Smooth muscle cell (in vitro differentiated cells): ENCODE measurements at regions not wholly inside any gene's neighbourhood (a gene's known extent, or its start where the extent isn't known, plus 50 kb on each side); places are given as distances from the start of the nearest gene placed in this dataset.

Experiments
- DNase-seq: peaks from one replicate; lab custom pipeline; 2025; ENCODE audit not compliant: unreplicated experiment; lab: John Stamatoyannopoulos, UW
- H2AFZ ChIP-seq: fragments of 200-600 bp; sonication (generic); 2 replicates; pipeline ENCODE4 v1.6.0; 2016; ENCODE audit warnings: antibody characterized with exemption, low read depth, mild to moderate bottlenecking
- H3F3A ChIP-seq: fragments of 200-600 bp; sonication (generic); 2 replicates; pipeline ENCODE4 v1.6.0; 2017; ENCODE audit warnings: antibody characterized with exemption, low read depth
- H3K27ac ChIP-seq: fragments of 200-600 bp; sonication (generic); 2 replicates; pipeline ENCODE4 v1.5.1; 2016; ENCODE audit warnings: low read depth, mild to moderate bottlenecking
- H3K27me3 ChIP-seq: fragments of 200-600 bp; sonication (generic); 2 replicates; pipeline ENCODE4 v1.6.1; 2016; ENCODE audit warnings: low read depth, mild to moderate bottlenecking
- H3K36me3 ChIP-seq: fragments of 200-600 bp; sonication (generic); 2 replicates; pipeline ENCODE4 v1.5.1; 2016; ENCODE audit warnings: low read depth
- H3K4me1 ChIP-seq: fragments of 200-600 bp; sonication (generic); 2 replicates; pipeline ENCODE4 v1.5.1; 2016; ENCODE audit warnings: low read depth
- H3K4me2 ChIP-seq: fragments of 200-600 bp; sonication (generic); 2 replicates; pipeline ENCODE4 v1.6.0; 2016; ENCODE audit warnings: mild to moderate bottlenecking
- H3K4me3 ChIP-seq: fragments of 200-600 bp; sonication (generic); 2 replicates; pipeline ENCODE4 v1.5.1; 2016; ENCODE audit warnings: mild to moderate bottlenecking
- H3K79me2 ChIP-seq: fragments of 200-600 bp; sonication (generic); 2 replicates; pipeline ENCODE4 v1.6.0; 2016; ENCODE audit warnings: low read depth, mild to moderate bottlenecking
- H3K9ac ChIP-seq: fragments of 200-600 bp; sonication (generic); 2 replicates; pipeline ENCODE4 v1.6.0; 2016; ENCODE audit warnings: low read depth
- H3K9me3 ChIP-seq: fragments of 200-600 bp; sonication (generic); replicated peaks from 2 replicates; pipeline ENCODE4 v1.5.1; 2016; ENCODE audit warnings: low read depth
- H4K20me1 ChIP-seq: fragments of 200-600 bp; sonication (generic); 2 replicates; pipeline ENCODE4 v1.6.0; 2016; ENCODE audit warnings: low read depth
- WGBS: methylation state at CpG from one replicate; pipeline ENCODE4 v1.1.7; 2016; ENCODE audit warnings: low lambda C conversion rate; 5-methylcytosine and 5-hydroxymethylcytosine counted together
- TF ChIP-seq, protein P1 (sequence below): fragments of 200-600 bp; sonication (generic); IDR thresholded peaks from 2 replicates; pipeline ENCODE4 v1.5.1; 2017; ENCODE audit warnings: borderline replicate concordance, mild to moderate bottlenecking, antibody characterized with exemption; ENCODE audit not compliant: insufficient read depth, poor library complexity, severe bottlenecking

- Histone ChIP-seq H3K27me3 (no peaks in the 10 kb centered on the region), H3K4me3 (no peak overlapping the region), H3K4me2 (peak overlapping the region; percentile 54), H3K27ac (peak overlapping the region; percentile 94), H3K4me1 (peaks cover 9% of the 10 kb centered on the region), H3K36me3 (no peaks in the 10 kb centered on the region), H3K79me2 (no peaks in the 10 kb centered on the region), H3K9ac (peak overlapping the region; percentile 23), H2AFZ (peak overlapping the region; percentile 20), H3K9me3 (no peaks in the 10 kb centered on the region), H3F3A (peaks cover 19% of the 10 kb centered on the region), H4K20me1 (no peaks in the 10 kb centered on the region)
- DNase-seq: no peak
- TF ChIP-seq, protein P1, sequence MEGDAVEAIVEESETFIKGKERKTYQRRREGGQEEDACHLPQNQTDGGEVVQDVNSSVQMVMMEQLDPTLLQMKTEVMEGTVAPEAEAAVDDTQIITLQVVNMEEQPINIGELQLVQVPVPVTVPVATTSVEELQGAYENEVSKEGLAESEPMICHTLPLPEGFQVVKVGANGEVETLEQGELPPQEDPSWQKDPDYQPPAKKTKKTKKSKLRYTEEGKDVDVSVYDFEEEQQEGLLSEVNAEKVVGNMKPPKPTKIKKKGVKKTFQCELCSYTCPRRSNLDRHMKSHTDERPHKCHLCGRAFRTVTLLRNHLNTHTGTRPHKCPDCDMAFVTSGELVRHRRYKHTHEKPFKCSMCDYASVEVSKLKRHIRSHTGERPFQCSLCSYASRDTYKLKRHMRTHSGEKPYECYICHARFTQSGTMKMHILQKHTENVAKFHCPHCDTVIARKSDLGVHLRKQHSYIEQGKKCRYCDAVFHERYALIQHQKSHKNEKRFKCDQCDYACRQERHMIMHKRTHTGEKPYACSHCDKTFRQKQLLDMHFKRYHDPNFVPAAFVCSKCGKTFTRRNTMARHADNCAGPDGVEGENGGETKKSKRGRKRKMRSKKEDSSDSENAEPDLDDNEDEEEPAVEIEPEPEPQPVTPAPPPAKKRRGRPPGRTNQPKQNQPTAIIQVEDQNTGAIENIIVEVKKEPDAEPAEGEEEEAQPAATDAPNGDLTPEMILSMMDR: no peak
Observed at GRCh38 chr2:220034426-220035130, 407.1 kb downstream of the SLC4A3 start.

DNA sequence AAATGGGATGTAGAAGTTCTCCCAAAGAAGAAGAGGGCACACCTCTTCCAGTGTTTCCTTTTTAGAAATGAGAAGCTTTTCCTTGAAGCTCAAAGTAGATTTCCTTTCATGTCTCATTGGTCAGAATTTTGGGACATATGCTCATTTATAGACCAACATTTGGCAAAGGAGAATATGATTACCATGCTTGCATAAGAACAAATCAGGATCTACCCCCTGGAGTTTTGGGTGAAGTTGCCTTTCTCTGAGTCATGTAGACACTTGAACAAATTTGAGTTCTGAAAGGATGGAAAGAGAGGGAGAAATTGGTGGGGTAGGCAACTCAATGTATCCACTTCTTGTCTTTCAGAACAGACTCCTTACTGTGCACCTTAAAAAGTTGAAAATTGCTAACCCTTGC, 409.0 kb downstream of the SLC4A3 start:
- H3K36me3 ChIP-seq: no peaks in the 10 kb centered on the region
- DNase-seq: no peak
- H3K9me3 ChIP-seq: no peaks in the 10 kb centered on the region
- H3F3A ChIP-seq: peaks cover 19% of the 10 kb centered on the region
- H4K20me1 ChIP-seq: no peaks in the 10 kb centered on the region
- H3K27ac ChIP-seq: no peak overlapping the region
- no peak overlapping the region for H2AFZ ChIP-seq
- no peaks in the 10 kb centered on the region for H3K79me2 ChIP-seq
- H3K4me3 ChIP-seq: no peak overlapping the region
- peaks cover 16% of the 10 kb centered on the region for H3K4me1 ChIP-seq
- no peak overlapping the region for H3K9ac ChIP-seq
- H3K4me2 ChIP-seq: no peak overlapping the region
- H3K27me3 ChIP-seq: no peaks in the 10 kb centered on the region
- TF ChIP-seq, protein P1: no peak

- Histone ChIP-seq H3F3A (peaks cover 11% of the 10 kb centered on the region), H3K4me1 (peaks cover 40% of the 10 kb centered on the region), H3K36me3 (no peaks in the 10 kb centered on the region), H4K20me1 (no peaks in the 10 kb centered on the region), H3K27ac (no peak overlapping the region), H3K9ac (no peak overlapping the region), H2AFZ (no peak overlapping the region), H3K9me3 (no peaks in the 10 kb centered on the region), H3K4me2 (no peak overlapping the region), H3K79me2 (no peaks in the 10 kb centered on the region), H3K27me3 (no peaks in the 10 kb centered on the region), H3K4me3 (no peak overlapping the region)
- WGBS: 99% methylated on average over 5 of the region's 5 CpGs
- DNase-seq: no peak
- TF ChIP-seq, protein P1: no peak
Observed at GRCh38 chr2:220040346-220040745, 412.9 kb downstream of the SLC4A3 start.

GRCh38 chr2:220041447-220041846, 414.0 kb downstream of the SLC4A3 start:
- H3K36me3 ChIP-seq: no peaks in the 10 kb centered on the region
- TF ChIP-seq, protein P1: no peak
- no peak overlapping the region for H3K9ac ChIP-seq
- peaks cover 40% of the 10 kb centered on the region for H3K4me1 ChIP-seq
- H3K27me3 ChIP-seq: no peaks in the 10 kb centered on the region
- no peak for DNase-seq
- no peaks in the 10 kb centered on the region for H4K20me1 ChIP-seq
- H3K9me3 ChIP-seq: no peaks in the 10 kb centered on the region
- whole genome bisulfite sequencing: 71% methylated on average over 9 of the region's 9 CpGs
- H3K79me2 ChIP-seq: no peaks in the 10 kb centered on the region
- no peak overlapping the region for H3K4me2 ChIP-seq
- H3K4me3 ChIP-seq: no peak overlapping the region
- H3F3A ChIP-seq: peaks cover 7% of the 10 kb centered on the region
- peak overlapping the region; percentile 71 for H2AFZ ChIP-seq
- H3K27ac ChIP-seq: no peak overlapping the region
